Fibroblast of peridontal ligament (primary cell): ENCODE measurements at regions not wholly inside any gene's neighbourhood (a gene's known extent, or its start where the extent isn't known, plus 50 kb on each side); places are given as distances from the start of the nearest gene placed in this dataset.

Experiments used
- DNase-seq: peaks from one replicate; pipeline ENCODE4 v3.0.0-alpha.2; 2010; ENCODE audit errors: extremely low read depth

DNA sequence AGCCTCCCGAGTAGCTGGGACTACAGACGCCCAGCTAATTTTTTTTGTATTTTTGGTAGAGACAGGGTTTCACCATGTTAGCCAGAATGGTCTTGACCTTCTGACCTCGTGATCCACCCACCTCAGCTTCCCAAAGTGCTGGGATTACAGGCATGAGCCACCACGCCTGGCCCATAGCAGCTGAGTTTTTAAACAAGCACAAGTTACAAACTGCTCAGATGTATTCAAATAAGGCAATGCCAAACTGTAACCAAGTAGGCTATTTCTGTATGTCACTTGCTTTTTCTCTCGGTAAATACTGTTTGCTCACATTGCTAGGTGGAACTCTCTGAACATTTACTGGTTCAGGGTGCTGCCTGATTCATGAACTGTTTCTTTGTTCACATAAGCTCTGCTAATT, 799.3 kb upstream of the NUDT12 start:
- DNase-seq, result peak; percentile 22

DNA sequence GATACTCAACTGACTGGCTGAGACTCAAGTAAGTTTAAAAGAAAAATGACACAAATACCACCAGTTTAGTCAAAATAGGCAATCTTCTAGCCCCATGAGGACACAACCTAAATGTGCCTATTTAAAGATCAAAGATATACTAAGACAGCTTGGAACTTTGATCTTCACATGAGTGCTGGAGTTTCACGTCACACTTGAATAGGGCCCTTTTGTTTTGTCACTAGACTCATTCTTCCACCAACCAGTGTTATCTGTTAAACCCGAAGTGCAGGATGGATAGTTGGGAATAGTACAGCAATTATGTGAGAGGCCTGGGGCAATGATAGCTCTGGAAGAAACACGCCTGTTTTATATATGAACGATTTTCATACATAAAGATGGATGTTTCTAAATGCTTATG, 792.8 kb upstream of the NUDT12 start:
- no peak for DNase-seq

DNA sequence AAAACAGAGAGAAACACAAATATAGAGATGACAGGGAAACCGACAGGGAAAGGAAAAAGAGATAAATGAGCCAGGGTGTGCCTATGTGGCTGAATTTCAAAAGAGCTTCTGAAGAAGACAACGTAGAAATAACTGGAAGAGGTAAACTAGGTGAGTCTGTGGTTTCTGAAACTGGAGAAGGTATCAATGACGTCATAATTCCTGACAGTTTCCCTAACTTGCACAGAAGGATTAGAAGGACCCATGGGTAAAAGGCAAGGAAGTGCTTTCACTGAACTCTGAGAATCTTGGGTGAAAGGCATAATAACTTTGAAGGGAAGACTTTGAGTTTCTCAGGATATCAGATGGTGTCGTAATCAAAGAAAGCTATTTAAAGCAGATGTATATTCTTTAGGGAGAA, 790.8 kb upstream of the NUDT12 start:
- no peak for DNase-seq

DNA sequence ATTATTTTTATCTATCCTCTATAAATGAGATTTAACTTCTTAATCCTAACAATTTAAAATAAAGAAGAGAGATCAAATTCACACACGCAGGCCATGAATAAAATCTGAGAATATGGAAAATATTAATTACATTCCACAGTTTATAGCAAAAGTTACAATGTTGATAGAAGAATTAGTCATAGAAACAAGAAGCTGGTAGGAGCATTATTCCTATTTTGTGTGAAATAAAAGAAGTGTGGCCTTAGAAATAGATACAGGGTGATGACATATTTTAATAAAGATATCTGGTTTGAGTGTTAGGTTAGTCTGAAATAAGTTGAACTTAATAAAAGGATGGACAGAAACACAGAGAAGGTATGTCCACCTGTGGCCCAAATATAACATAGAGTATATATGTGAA, 790.4 kb upstream of the NUDT12 start:
- DNase-seq, result no peak

DNA sequence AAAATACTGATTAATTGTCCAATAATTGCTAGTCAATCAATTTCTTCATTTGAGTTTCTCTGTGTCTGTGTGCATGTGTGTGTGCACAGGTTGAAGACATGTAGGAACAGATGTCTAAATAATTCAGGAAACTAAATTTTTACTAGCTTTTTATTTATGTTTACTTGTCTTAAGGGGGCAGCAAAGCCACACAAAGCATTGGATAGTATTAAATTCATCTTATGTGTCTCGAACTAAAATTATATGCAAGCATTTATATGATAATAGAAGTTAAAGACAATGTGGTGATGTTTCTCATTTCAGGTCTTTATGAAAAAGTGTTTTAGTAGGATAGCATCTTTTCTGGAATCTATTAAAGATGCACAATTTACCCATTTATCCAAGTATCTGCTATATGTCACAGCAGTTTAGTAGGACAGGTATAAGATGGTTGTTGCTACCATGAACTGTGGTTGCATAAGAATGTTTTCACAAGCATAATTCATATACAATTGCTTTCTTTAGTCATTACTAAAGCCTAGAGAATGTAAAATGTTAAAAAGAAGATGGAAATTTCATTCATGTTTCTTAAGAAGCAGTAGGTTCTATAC, 784.6 kb upstream of the NUDT12 start:
- DNase-seq, result peak; percentile 69

DNA sequence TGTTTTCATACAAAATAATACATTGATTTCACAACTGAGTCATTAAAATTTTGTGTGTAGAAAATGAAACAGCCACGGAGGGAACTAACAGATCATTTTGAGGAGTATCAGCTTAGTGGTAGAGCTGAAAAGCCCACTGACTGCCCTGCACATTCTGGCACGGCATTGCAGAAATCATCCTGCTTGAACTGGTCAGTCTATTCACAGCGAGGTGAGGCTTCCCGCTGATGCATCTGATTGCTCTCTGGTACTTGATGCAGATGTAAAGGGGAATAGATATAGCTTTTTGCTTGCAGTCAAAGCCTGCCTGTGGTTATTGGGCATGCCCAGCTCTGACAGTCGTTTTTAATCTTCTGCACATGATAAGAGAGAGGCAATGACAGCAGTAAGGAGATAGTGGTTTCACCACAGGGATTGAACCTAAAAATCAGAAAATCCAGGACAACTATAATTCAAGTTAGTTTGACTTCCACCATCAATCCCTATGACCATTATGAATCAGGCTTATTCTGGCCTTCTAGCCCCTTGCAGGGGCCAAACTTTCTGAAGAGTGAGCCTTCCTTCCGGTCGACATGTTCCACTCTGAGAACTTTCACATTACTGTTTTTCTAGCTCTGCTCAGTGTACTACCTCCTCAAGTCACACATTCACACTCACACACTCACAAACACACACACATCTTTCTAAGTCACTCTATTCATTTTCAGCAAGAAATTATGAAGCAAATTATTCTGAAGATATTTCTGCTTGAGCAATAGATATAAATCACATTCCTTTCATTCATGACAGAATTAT, 782.8 kb upstream of the NUDT12 start:
- DNase-seq, result peak; percentile 14

DNA sequence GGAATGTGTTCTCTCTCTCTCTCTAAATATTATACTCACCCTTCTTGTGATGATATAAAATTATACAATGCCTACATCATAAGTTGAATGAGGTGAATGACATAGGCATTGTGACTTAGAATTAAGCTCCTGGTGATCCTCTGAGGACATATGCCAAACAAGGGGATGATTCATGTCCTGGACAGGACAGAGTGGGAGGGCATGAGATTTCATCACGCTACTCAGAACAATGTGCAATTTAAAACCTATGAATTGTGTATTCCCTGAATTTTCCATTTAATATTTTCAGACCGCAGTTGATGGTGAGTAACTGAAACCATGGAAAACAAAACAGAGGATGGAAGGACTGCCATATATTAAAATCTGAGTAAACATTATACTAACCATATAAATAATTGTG, 782.2 kb upstream of the NUDT12 start:
- DNase-seq, result peak; percentile 61

DNA sequence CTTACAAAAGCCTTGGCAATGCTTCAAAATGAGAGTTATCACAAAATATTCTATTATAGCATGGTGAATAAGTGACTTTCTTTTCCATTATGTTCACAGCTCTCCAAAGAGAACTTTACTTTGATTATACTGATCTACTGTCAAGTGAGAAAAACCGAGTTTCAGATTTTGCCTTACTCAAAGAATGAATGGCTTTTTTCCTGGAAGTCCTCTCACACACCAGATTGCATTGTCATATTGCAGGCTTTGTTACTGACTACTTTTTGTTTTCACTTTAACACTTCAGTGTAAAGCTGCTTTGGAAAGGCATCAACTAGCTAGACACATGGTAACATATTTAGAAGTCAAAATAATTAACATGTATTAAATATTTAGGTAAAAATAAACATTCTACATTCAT, 765.2 kb upstream of the NUDT12 start:
- no peak for DNase-seq

DNA sequence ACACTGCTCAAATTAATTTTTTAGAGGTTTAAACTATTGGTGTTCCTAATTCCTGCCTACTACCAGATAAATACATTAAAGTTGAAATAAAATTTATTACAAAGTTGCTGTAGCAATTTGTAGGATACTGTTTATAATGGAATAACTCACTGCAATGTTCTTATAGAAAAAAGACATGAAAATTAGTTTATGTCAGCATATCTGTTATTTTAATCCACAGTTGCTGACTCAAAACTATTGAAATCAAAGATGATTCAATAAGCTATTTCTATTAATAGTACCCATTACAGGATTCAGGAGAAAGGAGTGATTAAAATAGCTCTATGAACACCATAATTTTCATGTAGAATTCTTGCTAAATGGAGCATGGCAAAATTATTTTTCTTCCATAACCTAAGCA, 764.4 kb upstream of the NUDT12 start:
- DNase-seq, result no peak

DNA sequence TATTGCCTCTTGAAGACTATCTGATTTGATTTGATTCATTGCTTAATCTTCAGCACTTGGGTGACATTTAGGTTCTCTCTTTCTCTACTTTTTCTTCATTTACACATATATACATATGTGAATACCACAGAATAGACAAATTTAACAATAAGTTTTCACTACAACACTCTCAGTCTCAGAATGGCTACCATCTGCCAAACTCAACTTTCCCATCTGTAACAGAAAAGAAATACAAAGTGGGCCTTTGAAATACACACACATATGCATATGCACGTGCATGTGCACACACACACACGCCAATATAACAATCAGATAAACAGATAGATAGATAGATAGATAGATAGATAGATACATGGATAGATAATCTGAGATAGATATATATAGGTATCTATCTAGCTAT, 762.8 kb upstream of the NUDT12 start:
- DNase-seq, result no peak

DNA sequence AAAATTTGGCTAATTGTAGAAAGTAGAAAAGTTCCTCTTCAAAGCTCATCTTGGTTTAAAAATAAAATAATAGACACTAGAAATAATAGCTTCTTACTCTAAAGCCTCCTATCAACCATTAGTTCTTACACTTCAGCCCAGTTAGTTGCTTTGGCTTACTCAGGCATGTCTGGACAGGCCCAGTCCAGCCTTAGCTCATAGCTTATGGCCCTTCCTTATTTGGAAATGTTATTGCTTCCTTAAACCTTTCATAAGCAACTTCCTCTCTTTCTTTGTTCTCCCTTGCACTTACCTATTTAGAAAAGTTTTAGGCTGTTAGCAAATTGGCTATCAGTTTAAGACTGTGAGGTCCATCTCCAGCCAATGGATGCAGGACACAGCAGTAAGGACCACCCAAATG, 754.1 kb upstream of the NUDT12 start:
- peak; percentile 35 for DNase-seq

DNA sequence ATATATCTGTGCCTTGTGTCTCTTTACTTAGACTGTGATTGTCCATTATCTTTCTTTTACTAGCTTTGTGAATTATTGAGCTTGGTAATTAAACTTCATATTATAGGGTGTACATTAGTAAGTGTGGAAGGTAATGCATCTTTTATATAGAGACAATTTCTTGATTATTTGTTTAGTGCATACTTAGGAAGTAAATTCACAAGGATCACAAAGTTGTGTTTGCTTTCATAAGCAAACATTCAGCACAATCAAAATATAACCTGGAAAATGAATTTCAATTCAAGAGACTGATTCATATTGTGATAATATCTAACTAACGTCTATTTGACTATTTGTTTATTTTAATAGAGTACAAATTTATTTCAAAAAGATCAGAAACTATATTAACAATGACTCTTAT, 749.9 kb upstream of the NUDT12 start:
- no peak for DNase-seq

DNA sequence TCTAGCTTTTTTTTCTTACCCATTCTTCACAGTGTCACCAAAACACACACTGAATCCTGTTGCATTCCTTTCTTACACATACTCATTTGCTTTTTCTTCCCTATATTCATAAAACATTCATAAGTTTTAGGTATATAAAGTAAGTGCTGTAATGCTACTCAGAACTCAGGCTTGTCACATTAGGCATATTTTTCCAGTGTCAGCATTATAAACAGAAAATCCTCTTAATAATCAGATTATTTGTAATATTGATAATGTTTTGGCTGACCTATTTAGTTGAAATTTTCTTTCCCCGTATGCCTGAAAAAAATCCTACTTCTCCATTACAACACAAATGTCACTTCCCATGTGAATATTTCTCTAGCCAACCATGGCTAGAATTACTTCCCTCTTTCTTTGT, 743.0 kb upstream of the NUDT12 start:
- DNase-seq, result no peak

DNA sequence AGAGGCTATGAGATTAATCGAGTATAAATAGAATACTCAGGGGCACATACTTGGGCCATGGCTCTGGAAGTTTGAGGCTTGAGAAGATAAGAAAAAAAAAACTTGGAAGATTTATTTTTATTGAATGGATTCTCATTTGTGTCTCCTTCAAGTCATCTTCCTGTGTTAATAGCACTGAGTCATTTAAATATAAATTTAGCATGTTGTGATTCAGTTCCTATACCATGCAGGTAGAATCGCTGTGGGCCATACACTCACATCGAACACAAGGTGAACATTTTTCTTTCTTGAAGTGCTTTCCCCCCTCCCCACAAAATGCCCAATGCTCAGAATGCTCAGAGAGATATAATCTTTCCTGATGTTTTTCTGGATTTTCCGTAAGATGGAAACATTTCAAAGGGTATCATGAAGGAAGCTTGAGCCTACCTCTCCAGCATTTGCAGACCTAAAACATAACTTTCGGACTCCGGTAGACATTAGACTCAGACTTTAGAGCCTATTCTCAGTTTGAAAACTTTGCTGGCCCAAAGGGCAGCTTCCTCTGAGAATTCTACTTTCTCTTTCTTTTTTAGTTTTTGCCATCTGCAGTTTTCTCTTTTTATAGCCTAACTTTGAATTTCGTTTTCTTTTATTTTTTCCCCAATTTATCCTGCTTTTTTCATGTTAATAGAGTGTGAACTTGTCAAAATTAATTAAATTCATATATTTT, 737.6 kb upstream of the NUDT12 start:
- no peak for DNase-seq

DNA sequence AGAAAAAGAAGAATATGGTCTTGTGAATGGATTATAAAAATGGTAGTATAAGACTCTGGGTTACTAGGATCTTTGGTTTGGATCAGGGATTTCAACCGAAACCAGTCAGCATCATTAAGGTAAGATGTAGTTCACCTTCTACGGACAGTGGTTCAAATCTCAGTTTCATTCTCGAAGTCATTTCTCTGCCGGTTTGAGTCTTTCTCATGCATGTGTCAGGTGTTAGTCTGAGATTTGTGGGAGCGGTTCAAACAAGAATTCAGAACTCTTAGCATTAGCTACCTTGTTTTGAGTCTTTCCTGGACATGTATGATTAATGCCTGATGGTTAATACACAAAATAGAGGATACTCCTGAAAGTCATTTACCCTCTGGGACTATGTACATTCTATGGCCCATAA, 735.9 kb upstream of the NUDT12 start:
- no peak for DNase-seq

DNA sequence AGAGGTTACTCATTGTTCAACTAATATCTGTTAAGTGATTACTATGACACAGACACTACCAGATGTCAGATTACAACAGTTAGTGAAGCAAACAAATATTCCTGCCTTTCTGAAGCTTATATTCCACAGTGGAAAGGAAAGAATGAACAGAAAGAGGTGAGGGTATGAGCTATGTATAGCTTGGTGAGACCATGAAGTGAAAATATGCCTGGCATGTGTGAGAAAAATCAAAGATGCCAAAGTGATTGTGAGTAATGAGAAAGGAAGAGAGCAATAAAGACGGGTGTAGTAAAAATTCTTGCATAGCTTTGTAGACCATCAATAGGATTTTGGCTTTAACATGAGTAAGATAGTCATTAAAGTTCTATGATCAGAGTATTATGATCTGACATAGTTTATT, 734.5 kb upstream of the NUDT12 start:
- peak; percentile 14 for DNase-seq

DNA sequence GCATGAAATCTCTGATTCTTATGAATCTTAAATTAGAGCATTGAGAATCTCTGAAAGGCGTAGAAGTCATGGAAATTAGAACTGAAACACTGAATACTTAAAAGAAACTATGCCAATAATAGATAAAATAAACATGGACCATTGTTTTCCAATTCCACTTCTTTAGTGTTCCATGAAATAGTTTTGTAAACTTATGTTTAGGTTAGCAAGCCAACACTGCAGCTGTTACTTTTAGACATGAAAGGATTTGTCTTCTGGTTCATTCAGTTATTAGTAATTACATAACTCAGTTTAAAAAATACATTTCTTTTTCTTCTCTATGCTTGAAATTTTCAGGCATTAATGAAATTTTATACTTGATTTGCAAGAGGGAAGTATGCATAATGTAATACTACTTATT, 733.4 kb upstream of the NUDT12 start:
- no peak for DNase-seq

DNA sequence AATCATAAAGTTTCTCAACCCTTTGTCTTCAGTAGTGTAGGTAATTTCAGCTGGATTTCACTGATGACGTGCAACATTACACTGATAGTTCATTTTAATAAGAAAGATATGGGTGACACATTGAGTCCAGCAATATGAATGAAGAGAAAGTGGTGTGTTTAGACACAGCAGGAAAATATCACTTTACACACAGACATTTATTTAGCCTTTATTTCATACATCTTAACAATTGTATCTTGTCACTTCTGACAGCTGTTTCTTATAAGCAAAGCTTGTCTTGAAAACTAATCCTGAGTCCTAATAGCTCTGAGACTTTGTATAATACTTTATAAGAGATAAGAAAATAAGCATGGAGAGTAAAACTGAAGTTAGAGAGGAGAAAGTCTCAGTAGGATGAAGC, 720.5 kb upstream of the NUDT12 start:
- no peak for DNase-seq

DNA sequence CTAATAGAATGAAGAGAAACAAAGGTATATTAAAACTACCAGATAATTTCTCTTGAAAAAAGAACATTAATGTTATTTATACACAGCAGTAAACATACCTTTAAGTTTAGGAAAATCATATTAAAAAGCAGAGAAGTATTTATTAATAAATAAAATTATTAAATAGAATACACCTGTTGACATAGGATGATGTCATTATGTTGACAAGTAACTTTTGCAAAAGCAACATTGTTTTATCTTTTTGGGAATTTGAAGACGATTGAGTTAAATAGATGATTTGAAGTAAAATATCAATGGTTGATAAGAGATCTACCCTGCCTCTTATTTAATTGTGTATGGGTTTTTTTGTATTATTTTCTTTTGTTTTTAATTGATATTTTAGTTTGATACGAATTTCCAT, 711.1 kb upstream of the NUDT12 start:
- DNase-seq, result no peak

DNA sequence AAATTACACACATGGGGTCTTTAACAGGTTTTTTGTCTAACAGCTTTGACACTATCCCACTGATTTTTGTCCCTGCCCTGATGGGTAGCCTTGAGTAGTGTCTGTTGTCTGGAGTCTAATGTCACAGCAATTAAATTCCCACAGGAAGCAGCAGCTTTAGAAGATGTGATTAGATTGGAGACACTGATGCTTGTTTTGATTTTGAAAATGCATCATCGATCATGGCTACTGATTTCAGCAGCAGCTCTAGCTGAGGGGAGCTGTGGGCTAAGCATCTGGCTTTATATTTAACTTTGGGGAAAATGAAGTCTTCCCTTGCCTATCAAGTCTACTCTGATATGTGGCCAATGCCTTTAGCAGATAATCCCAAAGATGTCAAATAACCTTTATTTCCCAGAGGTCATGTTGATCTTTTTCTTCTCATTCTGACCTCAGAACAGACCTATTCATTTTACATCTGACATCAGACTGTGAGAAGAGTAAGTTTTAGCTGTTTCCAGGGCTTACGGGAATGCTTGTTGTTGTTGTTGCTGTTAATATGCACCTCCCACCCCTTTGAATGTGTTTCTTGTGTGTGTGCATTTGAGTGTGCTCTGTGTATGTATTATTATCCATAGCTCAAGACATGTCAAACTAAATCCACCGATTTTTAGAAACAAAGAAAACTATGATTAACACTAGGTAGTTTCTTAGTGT, 704.9 kb upstream of the NUDT12 start:
- no peak for DNase-seq

DNA sequence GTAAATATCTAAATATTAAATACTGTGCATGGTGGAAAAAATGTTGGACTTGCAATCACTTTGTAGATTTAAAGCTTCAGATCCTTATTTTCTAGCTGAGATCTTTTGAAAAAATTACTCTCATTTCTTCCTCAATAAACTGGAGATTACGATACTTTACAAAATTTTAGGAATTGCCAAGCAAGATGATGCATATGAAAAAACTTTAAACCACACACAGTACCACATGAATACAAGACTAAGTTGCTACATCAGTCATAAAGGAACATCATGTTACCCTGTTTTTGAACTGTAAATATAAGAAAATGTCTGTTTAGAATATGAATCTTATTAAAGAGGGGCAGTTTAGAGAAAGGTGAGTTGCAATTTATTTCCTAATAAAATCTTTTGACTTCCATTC, 703.6 kb upstream of the NUDT12 start:
- peak; percentile 20 for DNase-seq

DNA sequence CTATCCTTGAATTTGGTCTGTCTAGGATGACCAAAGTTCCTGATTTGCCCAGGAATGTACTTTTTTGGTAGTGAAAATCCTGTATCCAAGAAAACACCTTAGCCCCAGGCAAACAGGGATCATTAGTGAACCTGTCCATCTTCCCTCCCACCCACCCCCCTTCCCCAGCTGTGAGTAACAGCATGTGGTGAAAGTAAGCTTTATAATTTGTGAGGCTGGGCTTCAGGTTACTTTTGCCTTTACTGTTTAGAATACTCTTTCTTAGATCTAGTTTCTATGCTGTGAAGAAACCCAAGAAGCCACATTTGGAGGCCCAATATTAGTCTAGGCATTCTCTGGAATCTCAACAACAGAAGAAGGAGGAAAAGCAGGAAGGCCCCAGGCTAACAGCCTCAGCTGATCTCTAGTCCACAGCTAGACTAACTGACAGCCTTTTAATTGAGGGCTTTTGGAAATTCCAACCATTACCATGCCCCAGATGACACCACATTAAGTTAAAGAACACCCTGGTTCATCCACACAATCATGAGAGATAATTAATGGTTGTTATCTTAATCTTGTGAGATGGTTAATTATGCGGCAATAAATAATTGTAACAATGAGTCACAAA, 703.0 kb upstream of the NUDT12 start:
- DNase-seq, result no peak
